ENCODE measurements at regions not wholly inside any gene's neighbourhood (a gene's known extent, or its start where the extent isn't known, plus 50 kb on each side); places are given as distances from the start of the nearest gene placed in this dataset.

DNA sequence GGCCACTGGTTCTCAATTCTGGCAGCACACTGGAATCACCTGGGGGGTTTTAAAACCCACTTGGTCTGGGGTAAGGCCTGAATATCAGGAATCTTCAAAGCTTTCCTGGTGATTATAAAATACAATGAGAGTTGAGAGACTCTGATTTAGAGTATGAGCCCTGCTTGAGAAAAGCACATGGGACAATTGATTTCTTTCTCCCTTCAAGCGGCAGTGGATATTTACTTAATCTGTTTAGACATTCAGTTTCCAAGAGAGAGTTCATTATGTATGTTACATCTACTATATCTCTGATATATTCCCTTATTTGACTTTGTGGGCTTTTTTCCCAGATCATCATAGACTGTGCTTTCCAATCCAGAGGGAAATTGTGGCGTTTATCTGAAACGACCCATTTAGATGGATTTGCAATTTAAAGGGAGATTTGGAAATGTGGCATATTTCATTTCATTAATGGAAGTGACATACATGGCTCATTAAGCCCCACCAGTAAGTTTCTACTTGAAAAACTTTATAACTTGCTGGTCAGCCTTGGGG is 171.2 kb upstream of the PFN2 start (continued):
- no peak for TF ChIP-seq POLR2H (tag; IDR thresholded peaks at IDR 0.05; ENCODE audit: low read depth)
- TF ChIP-seq, protein P1, sequence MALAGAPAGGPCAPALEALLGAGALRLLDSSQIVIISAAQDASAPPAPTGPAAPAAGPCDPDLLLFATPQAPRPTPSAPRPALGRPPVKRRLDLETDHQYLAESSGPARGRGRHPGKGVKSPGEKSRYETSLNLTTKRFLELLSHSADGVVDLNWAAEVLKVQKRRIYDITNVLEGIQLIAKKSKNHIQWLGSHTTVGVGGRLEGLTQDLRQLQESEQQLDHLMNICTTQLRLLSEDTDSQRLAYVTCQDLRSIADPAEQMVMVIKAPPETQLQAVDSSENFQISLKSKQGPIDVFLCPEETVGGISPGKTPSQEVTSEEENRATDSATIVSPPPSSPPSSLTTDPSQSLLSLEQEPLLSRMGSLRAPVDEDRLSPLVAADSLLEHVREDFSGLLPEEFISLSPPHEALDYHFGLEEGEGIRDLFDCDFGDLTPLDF (CRISPR knock-in tag; IDR thresholded peaks at IDR 0.05), result no peak
- no peak for TF ChIP-seq HDAC6 (IDR thresholded peaks at IDR 0.05; ENCODE audit: low read depth, low read length)
- TF ChIP-seq, protein P2, sequence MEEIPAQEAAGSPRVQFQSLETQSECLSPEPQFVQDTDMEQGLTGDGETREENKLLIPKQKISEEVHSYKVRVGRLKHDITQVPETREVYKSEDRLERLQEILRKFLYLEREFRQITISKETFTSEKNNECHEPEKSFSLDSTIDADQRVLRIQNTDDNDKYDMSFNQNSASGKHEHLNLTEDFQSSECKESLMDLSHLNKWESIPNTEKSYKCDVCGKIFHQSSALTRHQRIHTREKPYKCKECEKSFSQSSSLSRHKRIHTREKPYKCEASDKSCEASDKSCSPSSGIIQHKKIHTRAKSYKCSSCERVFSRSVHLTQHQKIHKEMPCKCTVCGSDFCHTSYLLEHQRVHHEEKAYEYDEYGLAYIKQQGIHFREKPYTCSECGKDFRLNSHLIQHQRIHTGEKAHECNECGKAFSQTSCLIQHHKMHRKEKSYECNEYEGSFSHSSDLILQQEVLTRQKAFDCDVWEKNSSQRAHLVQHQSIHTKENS (CRISPR knock-in tag; IDR thresholded peaks at IDR 0.05), result no peak
- no peak for TF ChIP-seq TRIM24 (IDR thresholded peaks at IDR 0.05)

DNA sequence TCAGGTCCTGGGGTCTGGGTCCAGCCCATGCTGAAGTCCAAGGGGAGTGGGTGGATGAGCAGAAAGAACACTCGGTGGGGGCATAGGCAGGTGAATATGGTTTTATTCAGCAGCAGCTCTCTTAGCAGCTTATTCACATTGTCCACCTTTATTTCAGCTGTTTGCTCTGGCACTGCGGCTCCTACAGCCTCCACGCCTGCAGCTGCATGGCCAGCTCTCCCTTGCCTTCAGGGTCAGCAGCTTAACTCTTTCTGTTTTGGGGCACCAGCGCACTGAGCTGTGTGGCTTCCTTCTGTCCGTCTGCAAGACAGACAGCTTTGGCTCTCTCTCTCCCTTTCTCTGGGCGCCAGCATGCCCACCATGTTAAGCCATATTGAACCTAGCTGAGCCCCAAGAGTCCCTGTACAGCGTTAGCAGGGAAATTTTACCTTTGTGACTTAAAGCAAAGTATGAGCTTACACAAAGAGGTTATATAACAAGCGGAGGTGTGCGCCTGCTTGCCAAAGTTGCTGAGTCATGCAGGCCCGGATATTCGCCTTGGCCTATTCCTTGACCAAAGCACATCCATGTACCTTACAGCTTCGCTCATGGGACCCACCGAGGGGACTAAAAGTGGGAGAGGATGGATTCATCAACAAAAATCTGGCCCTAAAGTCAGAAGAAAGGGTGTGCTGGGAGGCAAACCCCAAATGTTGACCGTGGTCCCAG is 170.1 kb upstream of the PFN2 start:
- no peak overlapping the region for H3K4me3 ChIP-seq
- H3K9me3 ChIP-seq (replicated peaks; ENCODE audit: control insufficient read depth, insufficient read depth, low read depth, low read length), result no peaks in the 10 kb centered on the region
- H2AFZ ChIP-seq (ENCODE audit: low read depth, low read length), result peak overlapping the region; percentile 56
- ATAC-seq (0 out of 3 replicates have a peak, but pooled peaks have one; percentile 51), DNase-seq (ENCODE audit: extremely low read depth in 1 of 4, low spot score in 3 of 4) (peak in 1 of 4 experiments; percentile 30), FAIRE-seq (peak; percentile 59)
- BruUV-seq (replicated peaks), result no TSS peak
- ChIA-PET CTCF (ENCODE audit: low intra/inter-chr PET ratio) (no interaction called here), POLR2A (no interaction called here)
- no peaks in the 10 kb centered on the region; a peak in 1 of 5 replicates for H3K27me3 ChIP-seq (ENCODE audit: control insufficient read depth in 2 of 2, insufficient read depth in 2 of 2, low read length in 2 of 2)
- in situ Hi-C loops (cut with MboI) (no loop called here), intact Hi-C loops (cut with micrococcal nuclease) (no loop called here)
- H3K4me2 ChIP-seq (ENCODE audit: insufficient read depth, low read length), result no peak overlapping the region
- H3K79me2 ChIP-seq (ENCODE audit: control insufficient read depth, insufficient read depth, low read length), result no peaks in the 10 kb centered on the region
- no peak overlapping the region for H3K27ac ChIP-seq (ENCODE audit: extremely low read depth, low read depth, low read length)
- no peaks in the 10 kb centered on the region for H4K20me1 ChIP-seq (replicated peaks; ENCODE audit: control insufficient read depth, insufficient read depth, low read length)
- no peaks in the 10 kb centered on the region for H3K9me1 ChIP-seq (ENCODE audit: control insufficient read depth, insufficient read depth, low read length)
- H3K36me3 ChIP-seq (ENCODE audit: control insufficient read depth, insufficient read depth, low read length), result no peaks in the 10 kb centered on the region
- H3K4me1 ChIP-seq (replicated peaks in 1 of 2; ENCODE audit: control insufficient read depth in 2 of 2, insufficient read depth in 2 of 2, low read length in 2 of 2), result no peaks in the 10 kb centered on the region
- WGBS (ENCODE audit: insufficient coverage, low coverage, missing lambda C conversion rate), result 41% methylated on average over 14 of the region's 14 CpGs
- no peak overlapping the region for H3K9ac ChIP-seq (ENCODE audit: insufficient read depth in 1 of 2, low read depth in 2 of 2, low read length in 2 of 2)
- TF ChIP-seq ZNF316 (IDR thresholded peaks at IDR 0.05), result peak; percentile 85
- TF ChIP-seq, protein P3, sequence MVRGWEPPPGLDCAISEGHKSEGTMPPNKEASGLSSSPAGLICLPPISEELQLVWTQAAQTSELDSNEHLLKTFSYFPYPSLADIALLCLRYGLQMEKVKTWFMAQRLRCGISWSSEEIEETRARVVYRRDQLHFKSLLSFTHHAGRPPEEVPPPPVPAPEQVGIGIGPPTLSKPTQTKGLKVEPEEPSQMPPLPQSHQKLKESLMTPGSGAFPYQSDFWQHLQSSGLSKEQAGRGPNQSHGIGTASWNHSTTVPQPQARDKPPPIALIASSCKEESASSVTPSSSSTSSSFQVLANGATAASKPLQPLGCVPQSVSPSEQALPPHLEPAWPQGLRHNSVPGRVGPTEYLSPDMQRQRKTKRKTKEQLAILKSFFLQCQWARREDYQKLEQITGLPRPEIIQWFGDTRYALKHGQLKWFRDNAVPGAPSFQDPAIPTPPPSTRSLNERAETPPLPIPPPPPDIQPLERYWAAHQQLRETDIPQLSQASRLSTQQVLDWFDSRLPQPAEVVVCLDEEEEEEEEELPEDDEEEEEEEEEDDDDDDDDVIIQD (CRISPR knock-in tag; IDR thresholded peaks at IDR 0.05), result no peak
- no peak for TF ChIP-seq NEUROD1 (IDR thresholded peaks at IDR 0.05; ENCODE audit: borderline replicate concordance, low read depth, low read length, partially characterized antibody)
- TF ChIP-seq CSDE1 (IDR thresholded peaks at IDR 0.05), result no peak
- TF ChIP-seq C11orf30 (IDR thresholded peaks at IDR 0.05; ENCODE audit: low read depth), result peak; percentile 82
- TF ChIP-seq MAFF (IDR thresholded peaks at IDR 0.05; ENCODE audit: low read length), result peak; percentile 81
- TF ChIP-seq, protein P4, sequence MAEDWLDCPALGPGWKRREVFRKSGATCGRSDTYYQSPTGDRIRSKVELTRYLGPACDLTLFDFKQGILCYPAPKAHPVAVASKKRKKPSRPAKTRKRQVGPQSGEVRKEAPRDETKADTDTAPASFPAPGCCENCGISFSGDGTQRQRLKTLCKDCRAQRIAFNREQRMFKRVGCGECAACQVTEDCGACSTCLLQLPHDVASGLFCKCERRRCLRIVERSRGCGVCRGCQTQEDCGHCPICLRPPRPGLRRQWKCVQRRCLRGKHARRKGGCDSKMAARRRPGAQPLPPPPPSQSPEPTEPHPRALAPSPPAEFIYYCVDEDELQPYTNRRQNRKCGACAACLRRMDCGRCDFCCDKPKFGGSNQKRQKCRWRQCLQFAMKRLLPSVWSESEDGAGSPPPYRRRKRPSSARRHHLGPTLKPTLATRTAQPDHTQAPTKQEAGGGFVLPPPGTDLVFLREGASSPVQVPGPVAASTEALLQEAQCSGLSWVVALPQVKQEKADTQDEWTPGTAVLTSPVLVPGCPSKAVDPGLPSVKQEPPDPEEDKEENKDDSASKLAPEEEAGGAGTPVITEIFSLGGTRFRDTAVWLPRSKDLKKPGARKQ (CRISPR knock-in tag; IDR thresholded peaks at IDR 0.05), result no peak
